ENCODE measurements at regions not wholly inside any gene's neighbourhood (a gene's known extent, or its start where the extent isn't known, plus 50 kb on each side); places are given as distances from the start of the nearest gene placed in this dataset.

- TF ChIP-seq, protein P1, sequence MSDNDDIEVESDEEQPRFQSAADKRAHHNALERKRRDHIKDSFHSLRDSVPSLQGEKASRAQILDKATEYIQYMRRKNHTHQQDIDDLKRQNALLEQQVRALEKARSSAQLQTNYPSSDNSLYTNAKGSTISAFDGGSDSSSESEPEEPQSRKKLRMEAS (IDR thresholded peaks at IDR 0.05) = no peak
- no peak for TF ChIP-seq SIRT6 (IDR thresholded peaks at IDR 0.05; ENCODE audit: low read length)
- TF ChIP-seq JUN (IDR thresholded peaks at IDR 0.05; ENCODE audit: low read depth, low read length) = no peak
- no peak for TF ChIP-seq NANOG (IDR thresholded peaks at IDR 0.05; ENCODE audit: insufficient read depth, low read depth, low read length, poor library complexity, severe bottlenecking)
- TF ChIP-seq EP300 (IDR thresholded peaks at IDR 0.05; ENCODE audit: borderline replicate concordance in 1 of 2, low read depth in 2 of 2, low read length in 2 of 2) = no peak
- no peak for TF ChIP-seq TBP (IDR thresholded peaks at IDR 0.05; ENCODE audit: low read depth, low read length)
These were observed 318.8 kb downstream of the DNAH5 start (continued) for GRCh38 chr5:13625616-13626198.

Measured in H1 (cell line).